Heart left ventricle (tissue), 16 donors: ENCODE measurements at regions not wholly inside any gene's neighbourhood (a gene's known extent, or its start where the extent isn't known, plus 50 kb on each side); places are given as distances from the start of the nearest gene placed in this dataset.

ENCODE experiments used
- ATAC-seq, 4 donors: fragments of 200-7000 bp; cut with Tn5 transposase; one replicate each; pipeline ENCODE4 v1.9.1; 2020 to 2022; ENCODE audit warnings: moderate library complexity in 4 of 4, mild to moderate bottlenecking in 3 of 4, moderate number of reproducible peaks in 1 of 4
- DNase-seq, 5 donors: peaks; one replicate each; pipeline ENCODE4 v3.0.0-alpha.2; 2020
- H3K27ac ChIP-seq, 12 donors: fragments of 200-600 bp; sonication (generic) in 4 of 12; one replicate each; pipeline versions ENCODE4 v1.5.0 to v1.8.0; 2016 to 2022; ENCODE audit warnings: mild to moderate bottlenecking in 2 of 12
- H3K27me3 ChIP-seq, 9 donors: fragments of 200-600 bp; sonication (generic) in 2 of 9; one replicate each; pipeline versions ENCODE4 v1.5.1 to v1.8.0; 2016 to 2022; ENCODE audit warnings: mild to moderate bottlenecking in 3 of 9
- H3K36me3 ChIP-seq, 9 donors: fragments of 200-600 bp; sonication (generic) in 2 of 9; one replicate each; pipeline versions ENCODE4 v1.5.0 to v1.8.0; 2018 to 2022; ENCODE audit warnings: mild to moderate bottlenecking in 2 of 9
- H3K4me1 ChIP-seq, 12 donors: fragments of 200-600 bp; sonication (generic) in 4 of 12; one replicate each; pipeline versions ENCODE4 v1.5.0 to v1.8.0; 2016 to 2022; ENCODE audit warnings: mild to moderate bottlenecking in 3 of 12
- H3K4me3 ChIP-seq, 12 donors: fragments of 200-600 bp; sonication (generic) in 4 of 12; one replicate each; pipeline versions ENCODE4 v1.5.0 to v1.8.0; 2017 to 2022; ENCODE audit warnings: mild to moderate bottlenecking in 9 of 12, moderate library complexity in 4 of 12
- H3K9me3 ChIP-seq, 12 donors: fragments of 200-600 bp; sonication (generic) in 4 of 12; one replicate each; pipeline versions ENCODE4 v1.5.0 to v1.8.0; 2016 to 2022; ENCODE audit warnings: mild to moderate bottlenecking in 1 of 12
- POLR2A ChIP-seq, 2 donors: fragments of 450-650 bp; IDR thresholded peaks; one replicate each; pipeline ENCODE4 v1.6.1; 2017; ENCODE audit warnings: antibody characterized with exemption in 2 of 2, mild to moderate bottlenecking in 2 of 2, moderate library complexity in 2 of 2
- WGBS, 4 donors: extraction: QIAGEN DNeasy Blood & Tissue Kit in 2 of 4; methylation state at CpG; one replicate each; pipeline versions ENCODE4 v1.1.5 to v1.1.7; 2013 to 2018; 5-methylcytosine and 5-hydroxymethylcytosine counted together
- intact Hi-C, 10 donors: fragments of 100-400 bp; cut with DNase I; formaldehyde crosslinking; loops; one replicate each; pipeline versions ENCODE4 v1.11.1 to v1.14.2; 2022
- TF ChIP-seq, protein P1 (sequence below), 12 donors: fragments of 200-600 bp; sonication (generic) in 4 of 12; IDR thresholded peaks; one replicate each; pipeline versions ENCODE4 v1.5.0 to v1.8.0; 2018 to 2022; ENCODE audit warnings: antibody characterized with exemption in 12 of 12, mild to moderate bottlenecking in 5 of 12
- donor health status: ischemic (EF 13 %, LVEDD 7.1; RV severe dilation, severe dysfunction).
- donor health status: healthy with polysubstance abuse.
- donor health status: DM: no; HTN: yes; CAD: no.
- donor health status: DM: no; HTN: no; CAD: no.
- donor health status: ischemic (EF 25% LVEDD 6.9; RV normal size, moderate dysfunction).
- donor health status: ischemic (EF 25% LVEDD 5.7; RV mildly dilated, moderate dysfunction).
- donor health status: healthy.
- donor health status: DM: yes; HTN: yes; CAD: no.
- donor health status: ischemic (EF 35%, LVEDD 5.7; RV mildly dilated, moderate dysfunction).
- donor health status: nonischemic (EF 11% LVEDD 7.7; RV severe dilation, severe dysfunction).
- donor health status: DM: yes; HTN: yes; CAD: no.
- donor health status: PGD.
- donor health status: ischemic (EF 29% LVEDD 5.4; RV normal size, mild dysfunction).
- donor health status: nonischemic (EF 23%, LVEDD 6.1; RV moderate dilation, normal function).

GRCh38 chr2:122028371-122029100 is 273.1 kb downstream of the TSN start:
- H3K36me3 ChIP-seq = no peaks in the 10 kb centered on the region
- DNase-seq = no peak
- intact Hi-C loops = no loop called here
- H3K27me3 ChIP-seq = peaks cover 0 to 1% (median 0%) of the 10 kb centered on the region in 9 donors
- TF ChIP-seq POLR2A (IDR thresholded peaks at IDR 0.05) = no peak
- TF ChIP-seq, protein P1, sequence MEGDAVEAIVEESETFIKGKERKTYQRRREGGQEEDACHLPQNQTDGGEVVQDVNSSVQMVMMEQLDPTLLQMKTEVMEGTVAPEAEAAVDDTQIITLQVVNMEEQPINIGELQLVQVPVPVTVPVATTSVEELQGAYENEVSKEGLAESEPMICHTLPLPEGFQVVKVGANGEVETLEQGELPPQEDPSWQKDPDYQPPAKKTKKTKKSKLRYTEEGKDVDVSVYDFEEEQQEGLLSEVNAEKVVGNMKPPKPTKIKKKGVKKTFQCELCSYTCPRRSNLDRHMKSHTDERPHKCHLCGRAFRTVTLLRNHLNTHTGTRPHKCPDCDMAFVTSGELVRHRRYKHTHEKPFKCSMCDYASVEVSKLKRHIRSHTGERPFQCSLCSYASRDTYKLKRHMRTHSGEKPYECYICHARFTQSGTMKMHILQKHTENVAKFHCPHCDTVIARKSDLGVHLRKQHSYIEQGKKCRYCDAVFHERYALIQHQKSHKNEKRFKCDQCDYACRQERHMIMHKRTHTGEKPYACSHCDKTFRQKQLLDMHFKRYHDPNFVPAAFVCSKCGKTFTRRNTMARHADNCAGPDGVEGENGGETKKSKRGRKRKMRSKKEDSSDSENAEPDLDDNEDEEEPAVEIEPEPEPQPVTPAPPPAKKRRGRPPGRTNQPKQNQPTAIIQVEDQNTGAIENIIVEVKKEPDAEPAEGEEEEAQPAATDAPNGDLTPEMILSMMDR (IDR thresholded peaks at IDR 0.05) = no peak
- peaks cover 0 to 8% (median 0%) of the 10 kb centered on the region in 12 donors for H3K4me1 ChIP-seq
- no peak overlapping the region for H3K27ac ChIP-seq
- H3K9me3 ChIP-seq = peaks cover 0 to 2% (median 0%) of the 10 kb centered on the region in 12 donors
- ATAC-seq = peak in 3 of 4 donors; percentile 44 to 90 (median 67)
- WGBS, 4 donors = 30 to 46% (median 41%) methylated on average over 7 of the region's 7 CpGs
- no peak overlapping the region for H3K4me3 ChIP-seq

DNA sequence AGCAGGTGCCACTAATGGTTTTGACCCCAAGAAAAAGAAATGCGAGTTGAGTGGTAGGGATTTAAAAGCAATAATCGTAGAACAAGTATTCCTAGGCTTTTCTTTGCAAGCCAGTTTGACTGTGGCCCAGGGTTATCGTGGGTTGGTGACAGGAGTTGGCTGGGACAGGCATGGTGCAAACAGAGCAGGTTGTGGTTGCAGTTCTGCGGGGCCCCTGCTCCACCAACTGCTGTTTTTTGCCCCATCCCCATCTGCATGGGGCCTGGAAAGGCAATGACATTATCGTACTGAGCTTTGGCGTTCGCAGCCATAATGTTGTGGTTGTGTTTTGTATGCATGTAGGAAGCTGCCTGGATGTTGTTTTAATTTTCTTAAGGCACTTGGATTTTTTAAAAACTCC is 274.0 kb downstream of the TSN start:
- 93 to 94% (median 93%) methylated on average over 7 of the region's 7 CpGs for WGBS, 4 donors
- H3K27ac ChIP-seq = no peak overlapping the region
- no peaks in the 10 kb centered on the region for H3K36me3 ChIP-seq
- no peak overlapping the region for H3K4me3 ChIP-seq
- H3K9me3 ChIP-seq = peaks cover 0 to 2% (median 0%) of the 10 kb centered on the region in 12 donors
- peaks cover 0 to 8% (median 0%) of the 10 kb centered on the region in 12 donors for H3K4me1 ChIP-seq
- DNase-seq = no peak
- no peak for ATAC-seq
- intact Hi-C loops = no loop called here
- no peak for TF ChIP-seq POLR2A (IDR thresholded peaks at IDR 0.05)
- TF ChIP-seq, protein P1 (IDR thresholded peaks at IDR 0.05) = no peak
- H3K27me3 ChIP-seq = peaks cover 0 to 5% (median 0%) of the 10 kb centered on the region in 9 donors

- Histone ChIP-seq H3K27me3 (peaks cover 0 to 5% (median 0%) of the 10 kb centered on the region in 9 donors), H3K4me1 (peaks cover 0 to 8% (median 0%) of the 10 kb centered on the region in 12 donors), H3K9me3 (peaks cover 0 to 2% (median 0%) of the 10 kb centered on the region in 12 donors), H3K36me3 (no peaks in the 10 kb centered on the region), H3K4me3 (no peak overlapping the region), H3K27ac (no peak overlapping the region)
- TF ChIP-seq, protein P1 (IDR thresholded peaks at IDR 0.05) = no peak
- no peak for TF ChIP-seq POLR2A (IDR thresholded peaks at IDR 0.05)
- no peak for ATAC-seq
- 83 to 94% (median 88%) methylated on average over 3 of the region's 3 CpGs for WGBS, 4 donors
- DNase-seq = no peak
- intact Hi-C loops = no loop called here
Measured at GRCh38 chr2:122029945-122030344, 274.5 kb downstream of the TSN start.

GRCh38 chr2:122031544-122032263 is 276.3 kb downstream of the TSN start:
- intact Hi-C loops = no loop called here
- Histone ChIP-seq H3K4me1 (peaks cover 0 to 8% (median 0%) of the 10 kb centered on the region in 12 donors), H3K4me3 (no peak overlapping the region), H3K9me3 (peaks cover 0 to 2% (median 0%) of the 10 kb centered on the region in 12 donors), H3K27ac (no peak overlapping the region), H3K36me3 (no peaks in the 10 kb centered on the region), H3K27me3 (peaks cover 0 to 5% (median 0%) of the 10 kb centered on the region in 9 donors)
- ATAC-seq (peak in 1 of 4 donors; percentile 44), DNase-seq (peak in 2 of 5 donors; percentile 20 to 47)
- TF ChIP-seq, protein P1 (IDR thresholded peaks at IDR 0.05) = no peak
- no peak for TF ChIP-seq POLR2A (IDR thresholded peaks at IDR 0.05)
- WGBS, 4 donors = 42 to 51% (median 45%) methylated on average over 10 of the region's 10 CpGs
